GM13976 (cell line): ENCODE measurements at regions not wholly inside any gene's neighbourhood (a gene's known extent, or its start where the extent isn't known, plus 50 kb on each side); places are given as distances from the start of the nearest gene placed in this dataset.
"Not testable (repeated sequence)": the region's sequence is repeated elsewhere in the genome, so short reads cannot be mapped to it uniquely, and the experiment has no call there.

Experiments
- DNase-seq: peaks from one replicate; pipeline ENCODE4 v3.0.0; 2012; ENCODE audit warnings: low spot score
- CTCF ChIP-seq: IDR thresholded peaks from 2 replicates; pipeline ENCODE4 v1.5.1; 2012; ENCODE audit warnings: borderline replicate concordance, mild to moderate bottlenecking; ENCODE audit not compliant: insufficient read depth; ENCODE audit errors: extremely low read depth, missing control alignments, control extremely low read depth
- in situ Hi-C: fragments of 300-500 bp; cut with MboI; formaldehyde crosslinking; loops from one replicate; pipeline ENCODE4 v1.12.0; 2022; ENCODE audit warnings: low sequenced_read_pairs, mixed read lengths, inconsistent platforms; ENCODE audit not compliant: unreplicated experiment

- in situ Hi-C loops, result no loop called here
- TF ChIP-seq CTCF, result no peak
- DNase-seq, result no peak
Measured at GRCh38 chr11:98061858-98062257, 958.9 kb upstream of the CNTN5 start.

DNA sequence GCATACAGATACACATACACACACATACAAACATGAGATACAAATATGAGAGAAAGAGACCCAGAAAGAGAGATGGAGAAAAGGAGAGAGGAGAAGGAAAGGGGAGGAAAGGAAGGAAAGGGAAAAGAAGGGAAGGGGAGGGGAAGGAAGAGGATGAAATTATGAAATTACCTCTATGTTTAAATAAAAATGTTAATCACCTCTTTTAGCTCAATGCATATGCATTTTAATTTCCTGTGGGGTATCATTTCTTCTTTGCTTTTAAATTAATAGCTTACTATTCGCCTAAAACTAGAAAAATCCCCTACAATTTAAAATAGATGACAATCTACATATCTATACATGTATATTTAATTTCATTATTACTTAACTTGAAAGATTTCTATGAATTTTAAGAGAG is 958.0 kb upstream of the CNTN5 start:
- in situ Hi-C loops, result no loop called here
- no peak for TF ChIP-seq CTCF
- no peak for DNase-seq

- no peak for TF ChIP-seq CTCF
- no peak for DNase-seq
- in situ Hi-C loops, result no loop called here
Measured at GRCh38 chr11:98068251-98068650, 952.5 kb upstream of the CNTN5 start.

- DNase-seq, in situ Hi-C loops: not testable (repeated sequence)
Measured at GRCh38 chr11:98069147-98069546, 951.6 kb upstream of the CNTN5 start.

DNA sequence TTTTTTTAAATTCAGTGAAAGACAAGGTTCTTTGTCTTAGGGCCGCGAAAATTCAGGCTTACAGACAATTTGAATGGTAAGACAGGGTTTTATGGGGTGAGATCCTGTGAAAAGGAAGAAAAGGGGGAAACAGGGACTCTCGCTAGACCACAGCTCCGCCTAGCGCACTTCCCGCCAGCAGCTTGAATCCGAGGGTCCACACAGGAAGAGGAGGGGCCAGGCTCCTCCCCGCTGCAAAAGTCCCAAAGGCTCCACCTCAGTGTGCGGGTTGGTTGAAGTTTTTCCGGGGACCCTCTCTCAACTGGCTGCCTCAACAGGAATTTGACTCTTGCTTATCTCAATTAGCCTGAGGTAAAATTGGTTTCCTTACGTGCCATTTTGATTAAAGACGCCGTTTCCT is 950.9 kb upstream of the CNTN5 start:
- no peak for DNase-seq
- in situ Hi-C loops, result no loop called here
- TF ChIP-seq CTCF, result no peak

- in situ Hi-C loops, result no loop called here
- no peak for DNase-seq
- no peak for TF ChIP-seq CTCF
Measured at GRCh38 chr11:98090861-98091505, 929.8 kb upstream of the CNTN5 start.

- no peak for TF ChIP-seq CTCF
- DNase-seq, result no peak
- in situ Hi-C loops, result no loop called here
Measured at GRCh38 chr11:98099371-98099770, 921.4 kb upstream of the CNTN5 start.
